ENCODE measurements at regions not wholly inside any gene's neighbourhood (a gene's known extent, or its start where the extent isn't known, plus 50 kb on each side); places are given as distances from the start of the nearest gene placed in this dataset.

- no peak for TF ChIP-seq EZH2 (IDR thresholded peaks at IDR 0.05; ENCODE audit: borderline replicate concordance, low read length)
- no peak for TF ChIP-seq CTCF (conservative IDR thresholded peaks at IDR 0.05 in 1 of 2, IDR thresholded peaks at IDR 0.05 in 1 of 2; ENCODE audit: extremely low read depth in 1 of 2, insufficient read depth in 1 of 2, low read depth in 1 of 2, low read length in 2 of 2)
Observed at GRCh38 chr5:135227064-135228022, 171.7 kb downstream of the MACROH2A1 start.
